AG04449 (cell line): ENCODE measurements at regions not wholly inside any gene's neighbourhood (a gene's known extent, or its start where the extent isn't known, plus 50 kb on each side); places are given as distances from the start of the nearest gene placed in this dataset.

Experiments
- CTCF ChIA-PET: fragments of 350-600 bp; formaldehyde crosslinking; extraction: SDS; loops from one replicate; lab custom pipeline; 2021; ENCODE audit warnings: antibody characterized with exemption; lab: Yijun Ruan, JAX
- POLR2A ChIA-PET: fragments of 400-600, 350-600 bp; formaldehyde crosslinking; extraction: SDS; loops from one replicate; lab custom pipeline; 2020; ENCODE audit warnings: antibody characterized with exemption, inconsistent platforms; lab: Yijun Ruan, JAX
- DNase-seq: peaks from one replicate; pipeline ENCODE4 v3.0.0-alpha.2; 2010; ENCODE audit warnings: low read depth, low spot score
- H3K4me3 ChIP-seq: 2 replicates; pipeline ENCODE4 v1.5.1; 2011; ENCODE audit warnings: low read depth, mild to moderate bottlenecking, control low read depth, low read length
- TF ChIP-seq, protein P1 (sequence below): IDR thresholded peaks from one replicate; pipeline ENCODE4 v1.5.1; 2011; ENCODE audit warnings: mild to moderate bottlenecking, moderate library complexity, low read length, control low read depth, inconsistent platforms; ENCODE audit not compliant: insufficient read depth; ENCODE audit errors: missing control alignments

DNA sequence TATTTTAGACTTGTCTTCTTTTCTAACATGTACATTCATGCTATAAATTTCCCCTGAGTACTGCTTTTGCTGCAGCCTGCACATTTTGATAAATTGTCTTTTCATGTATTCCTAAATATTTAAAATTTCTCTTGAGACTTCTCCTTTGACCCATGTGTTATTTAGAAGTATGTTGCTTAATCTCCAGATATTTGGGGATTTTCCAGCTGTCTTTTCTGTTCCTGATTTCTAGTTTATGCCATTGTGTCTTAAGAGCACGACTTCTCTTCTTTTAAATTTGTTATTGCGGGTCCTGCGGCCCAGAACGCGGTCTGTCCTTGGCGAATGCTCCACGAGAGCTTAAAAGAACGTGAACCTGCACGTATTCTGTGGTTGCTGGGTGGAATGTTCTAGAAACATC lies 136.4 kb downstream of the KIF26A start:
- TF ChIP-seq, protein P1, sequence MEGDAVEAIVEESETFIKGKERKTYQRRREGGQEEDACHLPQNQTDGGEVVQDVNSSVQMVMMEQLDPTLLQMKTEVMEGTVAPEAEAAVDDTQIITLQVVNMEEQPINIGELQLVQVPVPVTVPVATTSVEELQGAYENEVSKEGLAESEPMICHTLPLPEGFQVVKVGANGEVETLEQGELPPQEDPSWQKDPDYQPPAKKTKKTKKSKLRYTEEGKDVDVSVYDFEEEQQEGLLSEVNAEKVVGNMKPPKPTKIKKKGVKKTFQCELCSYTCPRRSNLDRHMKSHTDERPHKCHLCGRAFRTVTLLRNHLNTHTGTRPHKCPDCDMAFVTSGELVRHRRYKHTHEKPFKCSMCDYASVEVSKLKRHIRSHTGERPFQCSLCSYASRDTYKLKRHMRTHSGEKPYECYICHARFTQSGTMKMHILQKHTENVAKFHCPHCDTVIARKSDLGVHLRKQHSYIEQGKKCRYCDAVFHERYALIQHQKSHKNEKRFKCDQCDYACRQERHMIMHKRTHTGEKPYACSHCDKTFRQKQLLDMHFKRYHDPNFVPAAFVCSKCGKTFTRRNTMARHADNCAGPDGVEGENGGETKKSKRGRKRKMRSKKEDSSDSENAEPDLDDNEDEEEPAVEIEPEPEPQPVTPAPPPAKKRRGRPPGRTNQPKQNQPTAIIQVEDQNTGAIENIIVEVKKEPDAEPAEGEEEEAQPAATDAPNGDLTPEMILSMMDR, result no peak
- ChIA-PET POLR2A (interaction anchor here (0.6 kb wide), 1 partner anchor 454 kb away, joined by 4 read pairs; no protein-coding TSS in a partner anchor), CTCF (no interaction called here)
- H3K4me3 ChIP-seq, result no peak overlapping the region
- DNase-seq, result no peak

GRCh38 chr14:104277416-104278213 lies 139.2 kb downstream of the KIF26A start:
- ChIA-PET CTCF (no interaction called here), POLR2A (no interaction called here)
- DNase-seq, result no peak
- H3K4me3 ChIP-seq, result no peak overlapping the region
- TF ChIP-seq, protein P1, result no peak

- ChIA-PET POLR2A (no interaction called here), CTCF (no interaction called here)
- no peak for DNase-seq
- no peak overlapping the region for H3K4me3 ChIP-seq
- TF ChIP-seq, protein P1, result no peak
Observed at GRCh38 chr14:104278214-104278534, 139.8 kb downstream of the KIF26A start.

GRCh38 chr14:104280085-104280901 lies 141.9 kb downstream of the KIF26A start:
- DNase-seq, result no peak
- ChIA-PET POLR2A (no interaction called here), CTCF (no interaction called here)
- no peak overlapping the region for H3K4me3 ChIP-seq
- TF ChIP-seq, protein P1, result no peak

DNA sequence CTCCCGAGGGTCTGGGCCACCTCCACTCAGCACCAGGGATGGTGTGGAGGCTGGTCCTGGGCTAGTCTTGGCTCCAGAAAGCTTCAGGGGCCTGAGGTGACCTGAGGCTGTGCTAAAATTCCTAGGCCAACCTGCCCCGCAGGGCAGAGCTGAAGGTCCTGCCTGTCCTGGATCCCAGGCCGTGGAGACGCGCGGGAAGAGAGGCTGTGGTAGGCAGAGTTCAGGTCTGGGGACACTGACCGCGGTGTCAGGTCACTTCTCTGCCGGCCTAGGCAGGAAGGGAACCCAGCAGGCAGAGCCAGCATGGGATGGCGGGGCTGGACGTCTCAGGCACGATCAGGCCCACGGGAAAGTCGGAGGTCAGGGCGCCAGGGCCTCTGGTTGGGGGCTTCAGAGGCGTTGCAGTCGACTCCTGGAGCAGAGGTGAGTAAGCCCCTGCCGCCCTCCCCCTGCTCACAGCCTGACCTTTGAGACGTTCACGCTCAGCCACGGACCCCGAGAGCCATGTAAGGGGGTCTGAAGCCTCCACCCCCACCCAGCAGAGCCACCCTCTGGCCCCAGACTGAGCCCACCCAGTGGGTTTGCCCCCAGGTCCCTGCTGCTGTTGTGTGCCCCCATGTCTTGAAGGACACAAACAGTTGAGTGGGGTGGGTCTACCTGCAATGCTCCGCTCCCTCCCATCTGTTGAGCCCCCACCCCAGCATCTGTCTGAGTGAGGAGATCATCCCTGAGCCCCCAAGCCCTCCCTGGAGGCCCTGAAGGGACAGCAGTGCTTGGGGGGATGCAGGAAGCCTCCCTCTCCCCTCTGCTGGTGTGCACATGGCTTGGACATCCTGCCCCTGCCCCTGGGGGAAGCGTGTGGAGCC lies 142.7 kb downstream of the KIF26A start:
- ChIA-PET CTCF (no interaction called here), POLR2A (no interaction called here)
- DNase-seq, result no peak
- TF ChIP-seq, protein P1, result no peak
- no peak overlapping the region for H3K4me3 ChIP-seq

DNA sequence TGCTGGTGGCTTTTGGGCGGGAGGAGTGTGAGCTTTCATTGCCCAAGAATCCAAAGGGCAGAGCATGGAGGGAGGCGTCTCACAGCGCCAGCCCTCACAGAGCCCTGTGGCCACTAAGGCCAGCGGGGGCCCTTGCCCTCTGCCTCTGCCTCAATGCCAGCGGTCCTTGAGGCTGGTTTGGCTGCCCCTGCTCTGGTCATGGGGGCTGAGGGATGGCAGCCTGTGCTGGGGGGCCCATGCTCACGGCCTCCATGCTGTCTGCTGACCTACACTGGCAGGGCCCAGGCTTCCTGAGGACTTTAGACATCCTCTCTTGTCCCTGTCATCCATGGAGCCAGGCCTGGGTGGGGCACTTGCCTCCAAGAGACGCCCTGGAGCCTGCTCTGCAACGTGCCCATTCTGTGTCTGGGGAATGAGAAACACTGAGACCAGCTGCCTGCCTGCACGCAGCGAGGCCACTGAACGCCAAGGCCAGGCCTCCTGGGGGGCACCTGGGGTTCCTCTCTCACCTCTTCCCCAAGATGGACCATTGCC lies 143.4 kb downstream of the KIF26A start:
- no peak overlapping the region for H3K4me3 ChIP-seq
- no peak for DNase-seq
- POLR2A ChIA-PET, result no interaction called here
- TF ChIP-seq, protein P1, result no peak
- CTCF ChIA-PET, result no interaction called here
